Gastroesophageal sphincter (tissue), 3 donors: ENCODE measurements at regions not wholly inside any gene's neighbourhood (a gene's known extent, or its start where the extent isn't known, plus 50 kb on each side); places are given as distances from the start of the nearest gene placed in this dataset.

Experiments
- CTCF ChIP-seq, 4 experiments: fragments of 200-600 bp in 2 of 4; fragments of 450-650 bp in 2 of 4; sonication (generic) in 1 of 4; IDR thresholded peaks; one replicate each; pipeline ENCODE4 v1.5.1; 2017 to 2019; ENCODE audit warnings: antibody characterized with exemption in 4 of 4, mild to moderate bottlenecking in 2 of 4, moderate library complexity in 2 of 4
- EP300 ChIP-seq: sonication (generic); formaldehyde crosslinking; IDR thresholded peaks from one replicate; pipeline ENCODE4 v1.6.1; 2017; ENCODE audit warnings: antibody characterized with exemption, mild to moderate bottlenecking
- POLR2A ChIP-seq, 2 donors: fragments of 450-650 bp; IDR thresholded peaks; one replicate each; pipeline ENCODE4 v1.6.1; 2017; ENCODE audit warnings: antibody characterized with exemption in 2 of 2, mild to moderate bottlenecking in 2 of 2, moderate library complexity in 1 of 2
- POLR2AphosphoS5 ChIP-seq: sonication (generic); formaldehyde crosslinking; IDR thresholded peaks from one replicate; pipeline ENCODE4 v1.6.1; 2017; ENCODE audit warnings: antibody characterized with exemption

GRCh38 chr17:12605222-12605621 is 60.5 kb upstream of the MYOCD start:
- TF ChIP-seq POLR2A (IDR thresholded peaks at IDR 0.05) = no peak
- no peak for TF ChIP-seq CTCF (IDR thresholded peaks at IDR 0.05)
- TF ChIP-seq EP300 = no peak
- TF ChIP-seq POLR2AphosphoS5 = no peak
